DND-41 (cell line): ENCODE measurements at regions not wholly inside any gene's neighbourhood (a gene's known extent, or its start where the extent isn't known, plus 50 kb on each side); places are given as distances from the start of the nearest gene placed in this dataset.

ENCODE experiments used
- ATAC-seq: fragments of 200-7000 bp; cut with Tn5 transposase; 3 replicates; pipeline ENCODE4 v1.9.1; 2021; ENCODE audit warnings: low read depth; ENCODE audit not compliant: insufficient read depth
- DNase-seq: peaks from one replicate; pipeline ENCODE4 v3.0.0-alpha.2; 2020
- H2AFZ ChIP-seq: 2 replicates; pipeline ENCODE4 v1.6.0; 2012; ENCODE audit warnings: low read depth, low read length
- H3K27ac ChIP-seq: 2 replicates; pipeline ENCODE4 v1.5.1; 2012; ENCODE audit warnings: low read length, inconsistent platforms
- H3K27me3 ChIP-seq: fragments of 200-600 bp; sonication (generic); 2 replicates; pipeline ENCODE4 v1.6.0; 2012; ENCODE audit warnings: low read length, mild to moderate bottlenecking, inconsistent platforms; ENCODE audit not compliant: insufficient read depth, poor library complexity
- H3K36me3 ChIP-seq: 2 replicates; pipeline ENCODE4 v1.5.1; 2012; ENCODE audit warnings: low read length, inconsistent platforms; ENCODE audit not compliant: insufficient read depth
- H3K4me1 ChIP-seq: 2 replicates; pipeline ENCODE4 v1.5.1; 2012; ENCODE audit warnings: mild to moderate bottlenecking, low read length; ENCODE audit not compliant: insufficient read depth
- H3K4me2 ChIP-seq: 2 replicates; pipeline ENCODE4 v1.6.0; 2012; ENCODE audit warnings: mild to moderate bottlenecking, moderate library complexity, low read length, inconsistent platforms; ENCODE audit not compliant: insufficient read depth
- H3K4me3 ChIP-seq, 2 experiments: fragments of 200-600 bp in 1 of 2; shearing (Covaris generic) in 1 of 2; 2 replicates each; pipeline ENCODE4 v1.5.1; 2012 to 2016; ENCODE audit warnings: inconsistent platforms in 2 of 2, low read length in 2 of 2, mild to moderate bottlenecking in 2 of 2, low read depth in 1 of 2, moderate library complexity in 1 of 2
- H3K79me2 ChIP-seq: 2 replicates; pipeline ENCODE4 v1.6.0; 2012; ENCODE audit warnings: low read length, inconsistent platforms; ENCODE audit not compliant: insufficient read depth
- H3K9ac ChIP-seq: 2 replicates; pipeline ENCODE4 v1.6.0; 2012; ENCODE audit warnings: low read depth, mild to moderate bottlenecking, inconsistent platforms, low read length, moderate library complexity
- H3K9me3 ChIP-seq: 2 replicates; pipeline ENCODE4 v1.5.1; 2012; ENCODE audit warnings: low read length, moderate library complexity, mild to moderate bottlenecking, inconsistent platforms; ENCODE audit not compliant: insufficient read depth, severe bottlenecking
- H4K20me1 ChIP-seq: 2 replicates; pipeline ENCODE4 v1.6.0; 2012; ENCODE audit warnings: low read length; ENCODE audit not compliant: insufficient read depth
- EZH2 ChIP-seq: IDR thresholded peaks from 3 replicates; pipeline ENCODE4 v1.6.1; 2012; ENCODE audit warnings: borderline replicate concordance, low read depth, mild to moderate bottlenecking, moderate library complexity, low read length, inconsistent platforms; ENCODE audit not compliant: severe bottlenecking
- TF ChIP-seq, protein P1 (sequence below): IDR thresholded peaks from 2 replicates; pipeline ENCODE4 v1.5.1; 2012; ENCODE audit warnings: borderline replicate concordance, low read length, moderate library complexity, mild to moderate bottlenecking; ENCODE audit not compliant: poor library complexity, severe bottlenecking; ENCODE audit errors: extremely low read depth

- Histone ChIP-seq H2AFZ (no peak overlapping the region), H3K4me2 (no peak overlapping the region), H3K27ac (no peak overlapping the region), H3K27me3 (no peaks in the 10 kb centered on the region), H3K9me3 (no peaks in the 10 kb centered on the region), H3K79me2 (no peaks in the 10 kb centered on the region), H3K36me3 (no peaks in the 10 kb centered on the region), H3K4me1 (no peaks in the 10 kb centered on the region), H4K20me1 (no peaks in the 10 kb centered on the region), H3K9ac (no peak overlapping the region), H3K4me3 (no peak overlapping the region)
- DNase-seq, result no peak
- ATAC-seq, result no peak
- TF ChIP-seq, protein P1, sequence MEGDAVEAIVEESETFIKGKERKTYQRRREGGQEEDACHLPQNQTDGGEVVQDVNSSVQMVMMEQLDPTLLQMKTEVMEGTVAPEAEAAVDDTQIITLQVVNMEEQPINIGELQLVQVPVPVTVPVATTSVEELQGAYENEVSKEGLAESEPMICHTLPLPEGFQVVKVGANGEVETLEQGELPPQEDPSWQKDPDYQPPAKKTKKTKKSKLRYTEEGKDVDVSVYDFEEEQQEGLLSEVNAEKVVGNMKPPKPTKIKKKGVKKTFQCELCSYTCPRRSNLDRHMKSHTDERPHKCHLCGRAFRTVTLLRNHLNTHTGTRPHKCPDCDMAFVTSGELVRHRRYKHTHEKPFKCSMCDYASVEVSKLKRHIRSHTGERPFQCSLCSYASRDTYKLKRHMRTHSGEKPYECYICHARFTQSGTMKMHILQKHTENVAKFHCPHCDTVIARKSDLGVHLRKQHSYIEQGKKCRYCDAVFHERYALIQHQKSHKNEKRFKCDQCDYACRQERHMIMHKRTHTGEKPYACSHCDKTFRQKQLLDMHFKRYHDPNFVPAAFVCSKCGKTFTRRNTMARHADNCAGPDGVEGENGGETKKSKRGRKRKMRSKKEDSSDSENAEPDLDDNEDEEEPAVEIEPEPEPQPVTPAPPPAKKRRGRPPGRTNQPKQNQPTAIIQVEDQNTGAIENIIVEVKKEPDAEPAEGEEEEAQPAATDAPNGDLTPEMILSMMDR, result no peak
- no peak for TF ChIP-seq EZH2
These were observed 486.0 kb downstream of the RMST start for GRCh38 chr12:97948591-97948990.

DNA sequence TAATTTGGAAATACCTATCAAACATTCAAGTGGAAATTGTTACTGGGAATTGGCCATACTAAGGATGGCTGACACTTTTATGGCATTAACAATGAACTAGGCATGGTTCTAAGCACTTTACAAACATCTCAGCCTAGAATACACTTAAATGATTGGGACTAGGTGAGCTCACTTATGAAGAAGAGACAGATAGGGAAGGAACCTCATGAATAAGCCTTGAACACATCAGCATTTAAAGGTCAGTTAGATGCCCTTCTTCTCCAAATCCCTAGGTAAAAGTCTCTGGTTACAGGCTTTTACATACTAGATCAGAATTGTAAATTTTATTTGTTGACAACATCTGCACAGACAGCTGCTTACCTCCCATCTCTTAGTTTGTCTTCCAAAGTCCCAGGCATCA lies 488.6 kb downstream of the RMST start:
- H3K4me1 ChIP-seq, result no peaks in the 10 kb centered on the region
- H3K27me3 ChIP-seq, result no peaks in the 10 kb centered on the region
- H3K27ac ChIP-seq, result no peak overlapping the region
- TF ChIP-seq, protein P1, result no peak
- no peak for TF ChIP-seq EZH2
- no peaks in the 10 kb centered on the region for H3K9me3 ChIP-seq
- no peaks in the 10 kb centered on the region for H3K79me2 ChIP-seq
- no peak overlapping the region for H3K9ac ChIP-seq
- no peak overlapping the region for H2AFZ ChIP-seq
- ATAC-seq (no peak), DNase-seq (no peak)
- no peak overlapping the region for H3K4me3 ChIP-seq
- H3K4me2 ChIP-seq, result no peak overlapping the region
- H3K36me3 ChIP-seq, result no peaks in the 10 kb centered on the region
- H4K20me1 ChIP-seq, result no peaks in the 10 kb centered on the region

DNA sequence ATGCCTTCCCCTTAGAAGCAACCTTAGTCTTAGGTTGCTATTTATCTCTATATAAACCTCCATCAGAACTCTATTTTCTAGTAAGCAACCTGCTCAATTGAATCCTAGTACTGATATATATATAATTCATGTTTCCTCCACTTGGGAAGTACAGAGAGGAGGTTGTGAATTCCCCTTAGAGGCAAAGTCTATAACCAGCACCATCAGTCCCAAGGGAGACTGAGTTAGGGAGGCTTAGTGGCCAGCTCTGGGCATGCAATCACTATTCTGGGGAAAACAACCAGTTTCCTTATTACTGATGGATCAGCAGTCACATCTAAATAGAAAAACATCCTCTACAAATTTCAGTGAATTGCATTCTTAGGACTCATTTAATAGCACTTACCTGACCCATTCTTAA lies 489.1 kb downstream of the RMST start:
- Histone ChIP-seq H2AFZ (no peak overlapping the region), H3K9ac (no peak overlapping the region)
- TF ChIP-seq EZH2, result no peak
- TF ChIP-seq, protein P1, result no peak

DNA sequence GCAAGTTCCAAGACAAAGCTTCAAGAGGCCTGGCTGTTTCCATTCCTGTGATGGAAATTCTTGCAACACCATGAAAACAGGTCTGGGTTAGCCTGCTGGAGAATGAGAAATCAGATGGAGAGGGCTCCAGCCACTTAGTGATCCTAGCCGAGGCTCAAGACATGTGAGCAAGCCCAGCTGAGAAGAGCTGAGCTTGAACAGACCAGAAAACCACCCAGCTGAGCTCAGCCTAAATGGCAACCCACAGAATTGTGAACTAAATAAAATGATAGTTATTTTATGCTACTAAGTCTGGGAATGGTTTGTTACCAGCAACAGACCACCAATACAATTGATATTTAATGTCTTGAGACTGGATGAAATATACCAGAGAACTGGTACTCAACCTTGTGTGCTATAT lies 494.5 kb downstream of the RMST start:
- H3K4me1 ChIP-seq, result no peaks in the 10 kb centered on the region
- H4K20me1 ChIP-seq, result no peaks in the 10 kb centered on the region
- H3K4me3 ChIP-seq, result no peak overlapping the region
- no peaks in the 10 kb centered on the region for H3K27me3 ChIP-seq
- no peaks in the 10 kb centered on the region for H3K9me3 ChIP-seq
- DNase-seq, result no peak
- H2AFZ ChIP-seq, result no peak overlapping the region
- ATAC-seq, result no peak
- no peak overlapping the region for H3K9ac ChIP-seq
- no peak overlapping the region for H3K4me2 ChIP-seq
- no peaks in the 10 kb centered on the region for H3K79me2 ChIP-seq
- H3K36me3 ChIP-seq, result no peaks in the 10 kb centered on the region
- TF ChIP-seq, protein P1, result no peak
- no peak for TF ChIP-seq EZH2
- H3K27ac ChIP-seq, result no peak overlapping the region

More for the DNA sequence above, 489.1 kb downstream of the RMST start:
- no peak for DNase-seq
- no peak for ATAC-seq
- Histone ChIP-seq H3K4me2 (no peak overlapping the region), H3K27me3 (no peaks in the 10 kb centered on the region), H3K4me3 (no peak overlapping the region), H3K36me3 (no peaks in the 10 kb centered on the region), H4K20me1 (no peaks in the 10 kb centered on the region), H3K9me3 (no peaks in the 10 kb centered on the region), H3K27ac (no peak overlapping the region), H3K4me1 (no peaks in the 10 kb centered on the region), H3K79me2 (no peaks in the 10 kb centered on the region)
